SK-N-SH (cell line): ENCODE measurements at regions not wholly inside any gene's neighbourhood (a gene's known extent, or its start where the extent isn't known, plus 50 kb on each side); places are given as distances from the start of the nearest gene placed in this dataset.

Experiments used
- CTCF ChIA-PET: fragments of 300-600, 350-600 bp; formaldehyde crosslinking; extraction: SDS; loops from one replicate; lab custom pipeline; 2021; lab: Yijun Ruan, JAX
- POLR2A ChIA-PET: fragments of 350-600 bp; sonication (Branson Sonifier 250); formaldehyde crosslinking; extraction: SDS; loops from one replicate; lab custom pipeline; 2020; ENCODE audit warnings: antibody characterized with exemption, inconsistent platforms; lab: Yijun Ruan, JAX
- DNase-seq: peaks from one replicate; pipeline ENCODE4 v3.0.0; 2012
- H2AFZ ChIP-seq: fragments of 200-600 bp; sonication (generic); 2 replicates; pipeline ENCODE4 v1.8.1; 2016; ENCODE audit warnings: antibody characterized with exemption, mild to moderate bottlenecking, low read depth
- H3F3A ChIP-seq: fragments of 200-600 bp; sonication (generic); replicated peaks from 2 replicates; pipeline ENCODE3; 2016; ENCODE audit warnings: antibody characterized with exemption, mild to moderate bottlenecking; ENCODE audit not compliant: insufficient read depth
- H3K27ac ChIP-seq, 2 experiments: fragments of 200-500 bp in 1 of 2; fragments of 200-600 bp in 1 of 2; sonication (Bioruptor generic) in 1 of 2; sonication (generic), shearing (Covaris generic) in 1 of 2; 2 replicates each; pipeline versions ENCODE4 v1.5.1 to v1.6.1; 2014 to 2016; ENCODE audit warnings: low read depth in 2 of 2, inconsistent platforms in 1 of 2, low read length in 1 of 2, mild to moderate bottlenecking in 1 of 2, mixed read lengths in 1 of 2
- H3K27me3 ChIP-seq: fragments of 200-600 bp; sonication (generic), shearing (Covaris generic); 2 replicates; pipeline ENCODE4 v1.6.1; 2016; ENCODE audit warnings: mixed run types; ENCODE audit not compliant: insufficient read depth
- H3K36me3 ChIP-seq, 2 experiments: fragments of 200-500 bp in 1 of 2; fragments of 200-600 bp in 1 of 2; sonication (Bioruptor generic) in 1 of 2; sonication (generic) in 1 of 2; replicated peaks in 1 of 2; 2 replicates each; pipeline versions ENCODE3 to v1.5.1; 2014 to 2016; ENCODE audit warnings: low read length in 1 of 2, mild to moderate bottlenecking in 1 of 2; ENCODE audit not compliant: insufficient read depth in 2 of 2, control insufficient read depth in 1 of 2
- H3K4me1 ChIP-seq, 2 experiments: fragments of 200-500 bp in 1 of 2; fragments of 200-600 bp in 1 of 2; sonication (Bioruptor generic) in 1 of 2; sonication (generic), shearing (Covaris generic) in 1 of 2; 2 replicates each; pipeline versions ENCODE4 v1.5.1 to v1.6.1; 2014 to 2016; ENCODE audit warnings: low read depth in 1 of 2, low read length in 1 of 2, mixed run types in 1 of 2; ENCODE audit not compliant: insufficient read depth in 2 of 2, control insufficient read depth in 1 of 2
- H3K4me2 ChIP-seq: fragments of 200-600 bp; sonication (generic), shearing (Covaris generic); 2 replicates; pipeline ENCODE4 v1.6.1; 2017; ENCODE audit warnings: mixed run types
- H3K4me3 ChIP-seq, 2 experiments: fragments of 200-500 bp in 1 of 2; fragments of 200-600 bp in 1 of 2; sonication (Bioruptor generic) in 1 of 2; sonication (generic), shearing (Covaris generic) in 1 of 2; 2 replicates each; pipeline versions ENCODE4 v1.5.1 to v1.8.1; 2014 to 2016; ENCODE audit warnings: low read depth in 2 of 2, inconsistent platforms in 1 of 2, low read length in 1 of 2, mild to moderate bottlenecking in 1 of 2, mixed read lengths in 1 of 2, moderate library complexity in 1 of 2
- H3K79me2 ChIP-seq: fragments of 200-600 bp; sonication (generic); 2 replicates; pipeline ENCODE4 v1.8.1; 2017; ENCODE audit warnings: mild to moderate bottlenecking; ENCODE audit not compliant: insufficient read depth
- H3K9ac ChIP-seq: fragments of 200-600 bp; sonication (generic); 2 replicates; pipeline ENCODE4 v1.6.1; 2017; ENCODE audit warnings: mixed run types
- H3K9me2 ChIP-seq: fragments of 200-600 bp; sonication (generic); 2 replicates; pipeline ENCODE4 v1.6.1; 2017; ENCODE audit warnings: mixed run types
- H3K9me3 ChIP-seq: fragments of 200-600 bp; sonication (generic); 2 replicates; pipeline ENCODE4 v1.6.1; 2017; ENCODE audit warnings: mixed run types, mild to moderate bottlenecking, moderate library complexity
- H4K20me1 ChIP-seq: fragments of 200-600 bp; sonication (generic); 2 replicates; pipeline ENCODE4 v1.6.1; 2017; ENCODE audit warnings: mild to moderate bottlenecking, mixed run types; ENCODE audit not compliant: insufficient read depth
- ELF1 ChIP-seq: IDR thresholded peaks from 2 replicates; pipeline ENCODE4 v1.4.0; 2012
- EP300 ChIP-seq, 2 experiments: IDR thresholded peaks; 2 replicates each; pipeline versions ENCODE4 v1.4.0 to v1.6.1; 2012; ENCODE audit warnings: borderline replicate concordance in 1 of 2, low read depth in 1 of 2, low read length in 1 of 2
- EZH2phosphoT487 ChIP-seq: fragments of 200-600 bp; sonication (generic); IDR thresholded peaks from 2 replicates; pipeline ENCODE4 v1.6.1; 2017; ENCODE audit warnings: low read depth, mixed run types, mild to moderate bottlenecking, antibody characterized with exemption, moderate library complexity, borderline replicate concordance
- FOXJ3 ChIP-seq: sonication (generic); formaldehyde crosslinking; IDR thresholded peaks from 2 replicates; pipeline ENCODE4 v1.5.1; 2020; ENCODE audit warnings: mild to moderate bottlenecking, missing genetic modification reagents
- GATA2 ChIP-seq: sonication (generic); formaldehyde crosslinking; IDR thresholded peaks from 2 replicates; pipeline ENCODE4 v1.5.0; 2020; ENCODE audit warnings: mild to moderate bottlenecking, missing genetic modification reagents
- RCOR1 ChIP-seq: fragments of 150-350 bp; IDR thresholded peaks from 2 replicates; pipeline ENCODE4 v1.6.1; 2017; ENCODE audit warnings: antibody characterized with exemption, low read length
- REST ChIP-seq: IDR thresholded peaks from 2 replicates; pipeline ENCODE4 v1.6.1; 2012; ENCODE audit warnings: mild to moderate bottlenecking, low read depth, low read length, moderate library complexity
- RXRA ChIP-seq: IDR thresholded peaks from 2 replicates; pipeline ENCODE4 v1.4.0; 2012; ENCODE audit warnings: low read depth, mild to moderate bottlenecking, borderline replicate concordance
- SIN3A ChIP-seq: IDR thresholded peaks from 2 replicates; pipeline ENCODE4 v1.6.1; 2012; ENCODE audit warnings: low read depth, mild to moderate bottlenecking, low read length, moderate library complexity, borderline replicate concordance
- TAF1 ChIP-seq: IDR thresholded peaks from 2 replicates; pipeline ENCODE4 v1.6.1; 2012; ENCODE audit warnings: low read depth, mild to moderate bottlenecking, low read length, moderate library complexity, borderline replicate concordance
- ZBTB33 ChIP-seq: IDR thresholded peaks from 2 replicates; pipeline ENCODE4 v1.4.0; 2012; ENCODE audit warnings: low read depth, borderline replicate concordance
- WGBS: methylation state at CpG from one replicate; pipeline ENCODE4 v1.1.6; 2017; ENCODE audit warnings: low lambda C conversion rate; 5-methylcytosine and 5-hydroxymethylcytosine counted together

DNA sequence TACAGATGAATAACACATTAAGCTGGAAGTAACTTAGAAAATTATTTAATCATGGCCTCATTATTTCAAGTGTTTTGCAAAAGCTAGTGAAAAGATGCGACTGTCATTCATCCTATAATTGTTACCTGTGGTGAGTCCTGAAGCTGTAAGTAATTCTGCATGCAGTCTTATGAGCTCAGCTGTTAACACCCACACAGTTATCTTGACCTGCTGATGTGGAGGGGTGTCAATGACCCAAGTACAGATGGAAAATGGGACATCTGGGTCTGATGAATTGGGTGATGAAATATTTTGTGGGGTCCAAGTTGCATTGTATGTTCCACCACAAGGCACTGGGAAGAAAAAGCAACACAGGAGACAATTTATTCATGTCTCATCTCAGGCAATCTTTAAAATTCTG, 68.9 kb downstream of the OR13A1 start:
- Histone ChIP-seq H2AFZ (no peak overlapping the region), H3K9me3 (no peaks in the 10 kb centered on the region), H3K27ac (no peak overlapping the region), H3K79me2 (no peaks in the 10 kb centered on the region), H3K27me3 (peaks cover 13% of the 10 kb centered on the region; the same call in 1 of the 2 replicates), H3K9me2 (no peaks in the 10 kb centered on the region), H4K20me1 (no peaks in the 10 kb centered on the region), H3K4me3 (no peak overlapping the region), H3K9ac (no peak overlapping the region), H3K4me1 (no peaks in the 10 kb centered on the region; a peak in 1 of 4 replicates), H3F3A (no peaks in the 10 kb centered on the region), H3K4me2 (no peak overlapping the region), H3K36me3 (no peaks in the 10 kb centered on the region)
- DNase-seq = no peak
- POLR2A ChIA-PET = no interaction called here
- CTCF ChIA-PET = interaction anchor here (2.5 kb wide), 1 partner anchor 11 kb away, joined by 10 read pairs; no protein-coding TSS in a partner anchor
- TF ChIP-seq RCOR1 (no peak), TAF1 (no peak), RXRA (no peak), ELF1 (no peak), GATA2 (CRISPR knock-in tag) (no peak), REST (no peak), ZBTB33 (no peak), EP300 (IDR thresholded peaks at IDR 0.05; ENCODE audit: borderline replicate concordance in 1 of 2, low read depth in 1 of 2, low read length in 1 of 2) (no peak), SIN3A (no peak), EZH2phosphoT487 (no peak), FOXJ3 (no peak)
- 11% methylated on average over 1 of the region's 1 CpG for WGBS
